ENCODE measurements at regions not wholly inside any gene's neighbourhood (a gene's known extent, or its start where the extent isn't known, plus 50 kb on each side); places are given as distances from the start of the nearest gene placed in this dataset.

DNA sequence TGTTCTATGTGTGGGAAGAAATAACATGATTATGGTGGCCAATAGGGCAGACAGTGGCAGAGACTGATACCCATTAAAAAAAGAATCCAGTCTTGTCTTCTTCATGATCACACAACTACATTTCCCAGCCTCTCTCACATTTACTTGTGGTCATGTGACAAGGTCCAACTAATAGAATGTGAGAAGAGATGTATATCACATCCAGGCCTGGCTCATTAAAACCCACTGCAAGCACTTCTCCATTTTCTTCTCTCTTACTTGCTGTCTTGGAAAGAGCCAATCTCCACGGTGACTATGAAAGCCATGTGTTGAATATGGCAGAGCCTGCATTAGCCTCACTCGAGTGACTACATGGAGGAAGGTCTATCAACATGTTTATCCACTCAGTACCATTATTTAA lies 306.2 kb upstream of the ZEB2 start:
- Histone ChIP-seq H3K4me3 (ENCODE audit: low read depth in 1 of 3, low read length in 3 of 3) (no peak overlapping the region), H3K27me3 (ENCODE audit: control insufficient read depth in 3 of 3, insufficient read depth in 3 of 3, low read length in 3 of 3) (no peaks in the 10 kb centered on the region), H3K27ac (ENCODE audit: low read depth in 1 of 3, low read length in 2 of 3) (no peak overlapping the region), H3K4me1 (ENCODE audit: control insufficient read depth in 3 of 3, insufficient read depth in 2 of 3, low read depth in 1 of 3, low read length in 2 of 3) (no peaks in the 10 kb centered on the region), H3K9me3 (ENCODE audit: control insufficient read depth in 2 of 2, insufficient read depth in 1 of 2, low read depth in 1 of 2, low read length in 1 of 2) (no peaks in the 10 kb centered on the region), H3K36me3 (ENCODE audit: control insufficient read depth in 3 of 3, insufficient read depth in 2 of 3, low read depth in 1 of 3, low read length in 3 of 3) (no peaks in the 10 kb centered on the region)
- FAIRE-seq (no peak), DNase-seq (no peak)
- 43 to 48% (median 47%) methylated on average over 2 of the region's 2 CpGs for WGBS, 3 donors

- Histone ChIP-seq H3K4me1 (ENCODE audit: control insufficient read depth in 3 of 3, insufficient read depth in 2 of 3, low read depth in 1 of 3, low read length in 2 of 3) (no peaks in the 10 kb centered on the region), H3K36me3 (ENCODE audit: control insufficient read depth in 3 of 3, insufficient read depth in 2 of 3, low read depth in 1 of 3, low read length in 3 of 3) (no peaks in the 10 kb centered on the region), H3K4me3 (ENCODE audit: low read depth in 1 of 3, low read length in 3 of 3) (no peak overlapping the region), H3K27me3 (ENCODE audit: control insufficient read depth in 3 of 3, insufficient read depth in 3 of 3, low read length in 3 of 3) (no peaks in the 10 kb centered on the region), H3K9me3 (ENCODE audit: control insufficient read depth in 2 of 2, insufficient read depth in 1 of 2, low read depth in 1 of 2, low read length in 1 of 2) (peaks cover 0 to 3% of the 10 kb centered on the region in 2 donors), H3K27ac (ENCODE audit: low read depth in 1 of 3, low read length in 2 of 3) (no peak overlapping the region)
- FAIRE-seq (no peak), DNase-seq (no peak)
- WGBS, 3 donors, result 76 to 82% (median 82%) methylated on average over 3 of the region's 3 CpGs
These were observed 305.6 kb upstream of the ZEB2 start for GRCh38 chr2:144825331-144826020.

DNA sequence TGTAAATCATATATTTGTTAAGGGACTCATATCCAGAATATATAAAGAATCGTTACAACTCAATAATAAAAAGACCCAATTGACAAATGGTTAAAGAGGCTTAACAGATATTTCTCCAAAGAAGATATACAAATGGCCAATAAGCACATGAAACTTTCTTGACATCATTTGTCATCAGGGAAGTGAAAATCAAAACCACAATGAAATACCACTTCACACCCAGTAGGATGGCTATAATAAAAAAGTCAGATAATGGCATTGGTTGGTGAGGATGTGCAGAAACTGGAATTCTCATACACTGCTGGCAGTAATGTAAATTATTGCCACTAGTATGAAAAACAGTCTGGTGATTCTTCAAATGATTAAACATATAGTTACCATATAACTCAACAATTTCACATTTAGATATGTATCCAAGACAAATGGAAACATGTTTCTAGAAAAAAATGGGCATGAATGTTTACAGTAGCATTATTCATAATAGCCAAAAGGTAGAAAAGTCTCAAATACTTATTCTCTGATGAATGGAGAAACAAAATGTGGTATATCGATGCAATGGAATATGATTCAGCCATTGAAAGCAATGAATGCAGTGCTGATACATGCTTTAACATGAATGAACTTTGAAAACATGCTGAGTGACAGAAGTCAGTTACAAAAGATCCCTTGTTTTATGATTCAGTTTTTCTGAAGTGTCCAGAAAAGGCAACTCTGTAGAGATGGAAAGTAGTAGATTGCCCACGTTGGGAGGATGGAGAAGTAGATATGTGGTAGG lies 304.6 kb upstream of the ZEB2 start:
- Histone ChIP-seq H3K4me3 (ENCODE audit: low read depth in 1 of 3, low read length in 3 of 3) (no peak overlapping the region), H3K36me3 (ENCODE audit: control insufficient read depth in 3 of 3, insufficient read depth in 2 of 3, low read depth in 1 of 3, low read length in 3 of 3) (no peaks in the 10 kb centered on the region), H3K27ac (ENCODE audit: low read depth in 1 of 3, low read length in 2 of 3) (no peak overlapping the region), H3K27me3 (ENCODE audit: control insufficient read depth in 3 of 3, insufficient read depth in 3 of 3, low read length in 3 of 3) (no peaks in the 10 kb centered on the region), H3K4me1 (ENCODE audit: control insufficient read depth in 3 of 3, insufficient read depth in 2 of 3, low read depth in 1 of 3, low read length in 2 of 3) (no peaks in the 10 kb centered on the region), H3K9me3 (ENCODE audit: control insufficient read depth in 2 of 2, insufficient read depth in 1 of 2, low read depth in 1 of 2, low read length in 1 of 2) (peaks cover 0 to 4% of the 10 kb centered on the region in 2 donors)
- DNase-seq (no peak), FAIRE-seq (no peak)
- 77 to 88% (median 84%) methylated on average over 3 of the region's 3 CpGs for WGBS, 3 donors

DNA sequence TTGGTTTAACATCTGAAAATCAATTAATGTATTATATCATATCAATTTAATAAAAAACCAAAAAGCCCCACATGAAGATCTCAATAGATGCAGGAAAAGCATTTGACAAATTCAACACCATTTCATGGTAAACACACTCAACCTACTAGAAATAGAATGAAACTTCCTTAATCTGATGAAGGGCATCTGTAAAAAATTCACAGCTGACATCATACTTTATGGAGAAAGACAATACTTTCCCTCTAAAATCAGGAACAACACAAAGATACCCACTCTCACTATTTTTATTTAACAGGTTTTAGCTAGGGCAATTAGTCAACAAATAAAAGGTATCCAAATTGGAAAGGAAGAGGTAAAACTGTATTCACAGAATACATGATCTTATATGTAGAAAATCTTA lies 303.0 kb upstream of the ZEB2 start:
- Histone ChIP-seq H3K27me3 (ENCODE audit: control insufficient read depth in 3 of 3, insufficient read depth in 3 of 3, low read length in 3 of 3) (no peaks in the 10 kb centered on the region), H3K27ac (ENCODE audit: low read depth in 1 of 3, low read length in 2 of 3) (no peak overlapping the region), H3K4me3 (ENCODE audit: low read depth in 1 of 3, low read length in 3 of 3) (no peak overlapping the region), H3K9me3 (ENCODE audit: control insufficient read depth in 2 of 2, insufficient read depth in 1 of 2, low read depth in 1 of 2, low read length in 1 of 2) (peaks cover 0 to 4% of the 10 kb centered on the region in 2 donors), H3K4me1 (ENCODE audit: control insufficient read depth in 3 of 3, insufficient read depth in 2 of 3, low read depth in 1 of 3, low read length in 2 of 3) (no peaks in the 10 kb centered on the region), H3K36me3 (ENCODE audit: control insufficient read depth in 3 of 3, insufficient read depth in 2 of 3, low read depth in 1 of 3, low read length in 3 of 3) (no peaks in the 10 kb centered on the region)
- no peak for FAIRE-seq
- DNase-seq, result no peak

- no peak overlapping the region for H3K4me3 ChIP-seq (ENCODE audit: low read depth in 1 of 3, low read length in 3 of 3)
- H3K27me3 ChIP-seq (ENCODE audit: control insufficient read depth in 3 of 3, insufficient read depth in 3 of 3, low read length in 3 of 3), result no peaks in the 10 kb centered on the region
- no peak for DNase-seq
- FAIRE-seq, result no peak
- H3K27ac ChIP-seq (ENCODE audit: low read depth in 1 of 3, low read length in 2 of 3), result no peak overlapping the region
- no peaks in the 10 kb centered on the region for H3K36me3 ChIP-seq (ENCODE audit: control insufficient read depth in 3 of 3, insufficient read depth in 2 of 3, low read depth in 1 of 3, low read length in 3 of 3)
- 88 to 97% (median 91%) methylated on average over 6 of the region's 6 CpGs for WGBS, 3 donors
- no peaks in the 10 kb centered on the region for H3K4me1 ChIP-seq (ENCODE audit: control insufficient read depth in 3 of 3, insufficient read depth in 2 of 3, low read depth in 1 of 3, low read length in 2 of 3)
- no peaks in the 10 kb centered on the region for H3K9me3 ChIP-seq (ENCODE audit: control insufficient read depth in 2 of 2, insufficient read depth in 1 of 2, low read depth in 1 of 2, low read length in 1 of 2)
These were observed 292.4 kb upstream of the ZEB2 start for GRCh38 chr2:144812288-144812687.

DNA sequence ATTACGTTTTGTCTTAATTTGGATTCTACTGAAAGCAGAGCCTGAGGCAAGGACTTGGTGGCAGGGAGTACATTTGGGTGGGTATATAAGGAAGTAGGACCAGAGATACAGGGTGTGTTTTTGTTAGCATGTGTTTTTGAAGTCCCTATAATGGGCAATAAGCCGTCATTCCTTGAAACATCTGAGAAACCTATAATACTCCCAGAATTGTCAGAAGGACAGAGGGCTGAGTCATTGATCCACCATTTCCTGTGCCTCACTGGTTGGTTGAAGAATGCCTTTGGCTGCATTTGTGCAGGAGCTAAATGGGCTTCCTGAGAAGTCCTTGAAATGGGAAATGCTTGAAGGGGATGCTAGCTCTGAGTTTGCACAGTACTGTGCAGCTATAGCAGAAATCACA lies 281.8 kb upstream of the ZEB2 start:
- no peak for DNase-seq
- no peaks in the 10 kb centered on the region for H3K9me3 ChIP-seq (ENCODE audit: control insufficient read depth in 2 of 2, insufficient read depth in 1 of 2, low read depth in 1 of 2, low read length in 1 of 2)
- no peaks in the 10 kb centered on the region for H3K27me3 ChIP-seq (ENCODE audit: control insufficient read depth in 3 of 3, insufficient read depth in 3 of 3, low read length in 3 of 3)
- H3K27ac ChIP-seq (ENCODE audit: low read depth in 1 of 3, low read length in 2 of 3), result no peak overlapping the region
- H3K36me3 ChIP-seq (ENCODE audit: control insufficient read depth in 3 of 3, insufficient read depth in 2 of 3, low read depth in 1 of 3, low read length in 3 of 3), result no peaks in the 10 kb centered on the region
- FAIRE-seq, result no peak
- 52 to 80% (median 61%) methylated on average over 2 of the region's 2 CpGs for WGBS, 3 donors
- H3K4me1 ChIP-seq (ENCODE audit: control insufficient read depth in 3 of 3, insufficient read depth in 2 of 3, low read depth in 1 of 3, low read length in 2 of 3), result no peaks in the 10 kb centered on the region
- no peak overlapping the region for H3K4me3 ChIP-seq (ENCODE audit: low read depth in 1 of 3, low read length in 3 of 3)

GRCh38 chr2:144801325-144801724 lies 281.4 kb upstream of the ZEB2 start:
- Histone ChIP-seq H3K4me1 (ENCODE audit: control insufficient read depth in 3 of 3, insufficient read depth in 2 of 3, low read depth in 1 of 3, low read length in 2 of 3) (no peaks in the 10 kb centered on the region), H3K27ac (ENCODE audit: low read depth in 1 of 3, low read length in 2 of 3) (no peak overlapping the region), H3K36me3 (ENCODE audit: control insufficient read depth in 3 of 3, insufficient read depth in 2 of 3, low read depth in 1 of 3, low read length in 3 of 3) (no peaks in the 10 kb centered on the region), H3K9me3 (ENCODE audit: control insufficient read depth in 2 of 2, insufficient read depth in 1 of 2, low read depth in 1 of 2, low read length in 1 of 2) (no peaks in the 10 kb centered on the region), H3K27me3 (ENCODE audit: control insufficient read depth in 3 of 3, insufficient read depth in 3 of 3, low read length in 3 of 3) (no peaks in the 10 kb centered on the region), H3K4me3 (ENCODE audit: low read depth in 1 of 3, low read length in 3 of 3) (no peak overlapping the region)
- no peak for FAIRE-seq
- DNase-seq, result no peak
- WGBS, 3 donors, result 79 to 91% (median 85%) methylated on average over 1 of the region's 1 CpG

GRCh38 chr2:144798989-144799388 lies 279.1 kb upstream of the ZEB2 start:
- no peaks in the 10 kb centered on the region for H3K27me3 ChIP-seq (ENCODE audit: control insufficient read depth in 3 of 3, insufficient read depth in 3 of 3, low read length in 3 of 3)
- H3K4me3 ChIP-seq (ENCODE audit: low read depth in 1 of 3, low read length in 3 of 3), result no peak overlapping the region
- H3K27ac ChIP-seq (ENCODE audit: low read depth in 1 of 3, low read length in 2 of 3), result no peak overlapping the region
- no peak for FAIRE-seq
- H3K36me3 ChIP-seq (ENCODE audit: control insufficient read depth in 3 of 3, insufficient read depth in 2 of 3, low read depth in 1 of 3, low read length in 3 of 3), result no peaks in the 10 kb centered on the region
- H3K9me3 ChIP-seq (ENCODE audit: control insufficient read depth in 2 of 2, insufficient read depth in 1 of 2, low read depth in 1 of 2, low read length in 1 of 2), result no peaks in the 10 kb centered on the region
- no peaks in the 10 kb centered on the region for H3K4me1 ChIP-seq (ENCODE audit: control insufficient read depth in 3 of 3, insufficient read depth in 2 of 3, low read depth in 1 of 3, low read length in 2 of 3)
- DNase-seq, result no peak
- 64 to 78% (median 66%) methylated on average over 3 of the region's 3 CpGs for WGBS, 3 donors
